ENCODE measurements at regions not wholly inside any gene's neighbourhood (a gene's known extent, or its start where the extent isn't known, plus 50 kb on each side); places are given as distances from the start of the nearest gene placed in this dataset.

- Histone ChIP-seq H3K27me3 (replicated peaks; ENCODE audit: control insufficient read depth, insufficient read depth, low read length) (no peaks in the 10 kb centered on the region; the same call in 1 of the 2 replicates), H3K36me3 (ENCODE audit: control insufficient read depth, insufficient read depth, low read length) (no peaks in the 10 kb centered on the region), H3K4me3 (replicated peaks; ENCODE audit: low read depth, low read length) (no peak overlapping the region)
- DNase-seq (ENCODE audit: extremely low read depth, insufficient read length): no peak
- TF ChIP-seq CTCF (IDR thresholded peaks at IDR 0.05; ENCODE audit: insufficient read depth, low read length, poor library complexity, severe bottlenecking): no peak
These were observed 426.5 kb upstream of the DAB1 start for GRCh38 chr1:57850176-57850940.

GRCh38 chr1:57848406-57848805 is 424.5 kb upstream of the DAB1 start:
- DNase-seq (ENCODE audit: extremely low read depth, insufficient read length): no peak
- TF ChIP-seq CTCF (IDR thresholded peaks at IDR 0.05; ENCODE audit: insufficient read depth, low read length, poor library complexity, severe bottlenecking): no peak
- Histone ChIP-seq H3K27me3 (replicated peaks; ENCODE audit: control insufficient read depth, insufficient read depth, low read length) (no peaks in the 10 kb centered on the region; the same call in 1 of the 2 replicates), H3K4me3 (replicated peaks; ENCODE audit: low read depth, low read length) (no peak overlapping the region), H3K36me3 (ENCODE audit: control insufficient read depth, insufficient read depth, low read length) (no peaks in the 10 kb centered on the region)

GRCh38 chr1:57845041-57845440 is 421.2 kb upstream of the DAB1 start:
- TF ChIP-seq CTCF (IDR thresholded peaks at IDR 0.05; ENCODE audit: insufficient read depth, low read length, poor library complexity, severe bottlenecking): no peak
- no peak for DNase-seq (ENCODE audit: extremely low read depth, insufficient read length)
- H3K4me3 ChIP-seq (replicated peaks; ENCODE audit: low read depth, low read length): no peak overlapping the region
- H3K36me3 ChIP-seq (ENCODE audit: control insufficient read depth, insufficient read depth, low read length): no peaks in the 10 kb centered on the region
- no peaks in the 10 kb centered on the region for H3K27me3 ChIP-seq (replicated peaks; ENCODE audit: control insufficient read depth, insufficient read depth, low read length)

- no peak for DNase-seq (ENCODE audit: extremely low read depth, insufficient read length)
- Histone ChIP-seq H3K4me3 (replicated peaks; ENCODE audit: low read depth, low read length) (no peak overlapping the region), H3K36me3 (ENCODE audit: control insufficient read depth, insufficient read depth, low read length) (no peaks in the 10 kb centered on the region), H3K27me3 (replicated peaks; ENCODE audit: control insufficient read depth, insufficient read depth, low read length) (no peaks in the 10 kb centered on the region)
- TF ChIP-seq CTCF (IDR thresholded peaks at IDR 0.05; ENCODE audit: insufficient read depth, low read length, poor library complexity, severe bottlenecking): no peak
These were observed 420.6 kb upstream of the DAB1 start for GRCh38 chr1:57844382-57844980.

- Histone ChIP-seq H3K36me3 (ENCODE audit: control insufficient read depth, insufficient read depth, low read length) (no peaks in the 10 kb centered on the region), H3K27me3 (replicated peaks; ENCODE audit: control insufficient read depth, insufficient read depth, low read length) (no peaks in the 10 kb centered on the region), H3K4me3 (replicated peaks; ENCODE audit: low read depth, low read length) (no peak overlapping the region)
- TF ChIP-seq CTCF (IDR thresholded peaks at IDR 0.05; ENCODE audit: insufficient read depth, low read length, poor library complexity, severe bottlenecking): no peak
- no peak for DNase-seq (ENCODE audit: extremely low read depth, insufficient read length)
These were observed 419.9 kb upstream of the DAB1 start for GRCh38 chr1:57843760-57844159.

Data from GM06990 (cell line).